Caki2 (cell line): ENCODE measurements at regions not wholly inside any gene's neighbourhood (a gene's known extent, or its start where the extent isn't known, plus 50 kb on each side); places are given as distances from the start of the nearest gene placed in this dataset.
"Not testable (repeated sequence)": the region's sequence is repeated elsewhere in the genome, so short reads cannot be mapped to it uniquely, and the experiment has no call there.

Experiments used
- DNase-seq: peaks from one replicate; pipeline ENCODE4 v3.0.0-alpha.2; 2015; ENCODE audit warnings: low read depth
- in situ Hi-C: cut with HindIII; loops from 2 replicates; pipeline ENCODE4 v1.10.0; 2016; ENCODE audit warnings: low sequenced_read_pairs, low pct_unique_long_range_greater_than_20kb, mixed read lengths

- no peak for DNase-seq
- in situ Hi-C loops = no loop called here
These were observed 238.7 kb upstream of the KCNH7 start for GRCh38 chr2:163077241-163077640.

GRCh38 chr2:163066085-163066484 is 227.5 kb upstream of the KCNH7 start:
- DNase-seq = no peak
- in situ Hi-C loops = no loop called here

- DNase-seq = no peak
- in situ Hi-C loops = no loop called here
These were observed 224.0 kb upstream of the KCNH7 start for GRCh38 chr2:163062524-163062923.

GRCh38 chr2:163046615-163047014 is 208.0 kb upstream of the KCNH7 start:
- in situ Hi-C loops = no loop called here
- no peak for DNase-seq

GRCh38 chr2:163045830-163046229 is 207.3 kb upstream of the KCNH7 start:
- in situ Hi-C loops = no loop called here
- DNase-seq = no peak

- peak; percentile 71 for DNase-seq
- in situ Hi-C loops = no loop called here
These were observed 205.5 kb upstream of the KCNH7 start for GRCh38 chr2:163044114-163044513.

- no peak for DNase-seq
- in situ Hi-C loops = no loop called here
These were observed 204.6 kb upstream of the KCNH7 start for GRCh38 chr2:163043201-163043600.

- in situ Hi-C loops = no loop called here
- no peak for DNase-seq
These were observed 200.7 kb upstream of the KCNH7 start for GRCh38 chr2:163039266-163039665.

GRCh38 chr2:163028807-163029206 is 190.2 kb upstream of the KCNH7 start:
- DNase-seq = no peak
- in situ Hi-C loops = no loop called here

GRCh38 chr2:163026136-163026775 is 187.7 kb upstream of the KCNH7 start:
- DNase-seq, in situ Hi-C loops: not testable (repeated sequence)

GRCh38 chr2:163016882-163017281 is 178.3 kb upstream of the KCNH7 start:
- DNase-seq, in situ Hi-C loops: not testable (repeated sequence)

- in situ Hi-C loops = no loop called here
These were observed 172.4 kb upstream of the KCNH7 start for GRCh38 chr2:163011000-163011399.

GRCh38 chr2:163008642-163009041 is 170.1 kb upstream of the KCNH7 start:
- DNase-seq = no peak
- in situ Hi-C loops = no loop called here

More at GRCh38 chr2:163011000-163011399, 172.4 kb upstream of the KCNH7 start:
- no peak for DNase-seq

GRCh38 chr2:162994718-162995117 is 156.2 kb upstream of the KCNH7 start:
- in situ Hi-C loops = no loop called here

GRCh38 chr2:162992828-162993227 is 154.3 kb upstream of the KCNH7 start:
- no peak for DNase-seq
- in situ Hi-C loops = no loop called here

More at GRCh38 chr2:162994718-162995117, 156.2 kb upstream of the KCNH7 start:
- DNase-seq = no peak

GRCh38 chr2:162989507-162989906 is 150.9 kb upstream of the KCNH7 start:
- in situ Hi-C loops = no loop called here
- no peak for DNase-seq

- in situ Hi-C loops = no loop called here
These were observed 136.2 kb upstream of the KCNH7 start for GRCh38 chr2:162974771-162975170.

GRCh38 chr2:162972383-162972782 is 133.8 kb upstream of the KCNH7 start:
- no peak for DNase-seq
- in situ Hi-C loops = no loop called here

More at GRCh38 chr2:162974771-162975170, 136.2 kb upstream of the KCNH7 start:
- DNase-seq = no peak

GRCh38 chr2:162968306-162968705 is 129.7 kb upstream of the KCNH7 start:
- DNase-seq = no peak
- in situ Hi-C loops = no loop called here

- in situ Hi-C loops = no loop called here
- no peak for DNase-seq
These were observed 129.2 kb upstream of the KCNH7 start for GRCh38 chr2:162967811-162968210.
